ENCODE measurements at regions not wholly inside any gene's neighbourhood (a gene's known extent, or its start where the extent isn't known, plus 50 kb on each side); places are given as distances from the start of the nearest gene placed in this dataset.

- TF ChIP-seq CTCF (IDR thresholded peaks at IDR 0.05) = no peak
- no peak for TF ChIP-seq POLR2A (IDR thresholded peaks at IDR 0.05)
These were observed 511.9 kb upstream of the ZMIZ1 start for GRCh38 chr10:78556705-78557432.

All from testis (tissue), 2 donors.